ENCODE measurements at regions not wholly inside any gene's neighbourhood (a gene's known extent, or its start where the extent isn't known, plus 50 kb on each side); places are given as distances from the start of the nearest gene placed in this dataset.

GRCh38 chr20:11982289-11982954 is 64.7 kb downstream of the BTBD3 start:
- no peak for DNase-seq (ENCODE audit: low spot score in 2 of 2)
- H3K4me3 ChIP-seq (ENCODE audit: low read depth, poor library complexity, severe bottlenecking), result no peak overlapping the region
- intact Hi-C loops (cut with DNase I; ENCODE audit: low total_unique reads), result loop anchor here (10.0 kb wide), 1 partner anchor 1542 kb away; no protein-coding TSS in a partner anchor
- whole genome bisulfite sequencing, 2 donors, result 68 to 72% methylated on average over 4 of the region's 4 CpGs
- TF ChIP-seq, protein P1, sequence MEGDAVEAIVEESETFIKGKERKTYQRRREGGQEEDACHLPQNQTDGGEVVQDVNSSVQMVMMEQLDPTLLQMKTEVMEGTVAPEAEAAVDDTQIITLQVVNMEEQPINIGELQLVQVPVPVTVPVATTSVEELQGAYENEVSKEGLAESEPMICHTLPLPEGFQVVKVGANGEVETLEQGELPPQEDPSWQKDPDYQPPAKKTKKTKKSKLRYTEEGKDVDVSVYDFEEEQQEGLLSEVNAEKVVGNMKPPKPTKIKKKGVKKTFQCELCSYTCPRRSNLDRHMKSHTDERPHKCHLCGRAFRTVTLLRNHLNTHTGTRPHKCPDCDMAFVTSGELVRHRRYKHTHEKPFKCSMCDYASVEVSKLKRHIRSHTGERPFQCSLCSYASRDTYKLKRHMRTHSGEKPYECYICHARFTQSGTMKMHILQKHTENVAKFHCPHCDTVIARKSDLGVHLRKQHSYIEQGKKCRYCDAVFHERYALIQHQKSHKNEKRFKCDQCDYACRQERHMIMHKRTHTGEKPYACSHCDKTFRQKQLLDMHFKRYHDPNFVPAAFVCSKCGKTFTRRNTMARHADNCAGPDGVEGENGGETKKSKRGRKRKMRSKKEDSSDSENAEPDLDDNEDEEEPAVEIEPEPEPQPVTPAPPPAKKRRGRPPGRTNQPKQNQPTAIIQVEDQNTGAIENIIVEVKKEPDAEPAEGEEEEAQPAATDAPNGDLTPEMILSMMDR (IDR thresholded peaks at IDR 0.05), result no peak
- no peak for TF ChIP-seq POLR2A (IDR thresholded peaks at IDR 0.05)

DNA sequence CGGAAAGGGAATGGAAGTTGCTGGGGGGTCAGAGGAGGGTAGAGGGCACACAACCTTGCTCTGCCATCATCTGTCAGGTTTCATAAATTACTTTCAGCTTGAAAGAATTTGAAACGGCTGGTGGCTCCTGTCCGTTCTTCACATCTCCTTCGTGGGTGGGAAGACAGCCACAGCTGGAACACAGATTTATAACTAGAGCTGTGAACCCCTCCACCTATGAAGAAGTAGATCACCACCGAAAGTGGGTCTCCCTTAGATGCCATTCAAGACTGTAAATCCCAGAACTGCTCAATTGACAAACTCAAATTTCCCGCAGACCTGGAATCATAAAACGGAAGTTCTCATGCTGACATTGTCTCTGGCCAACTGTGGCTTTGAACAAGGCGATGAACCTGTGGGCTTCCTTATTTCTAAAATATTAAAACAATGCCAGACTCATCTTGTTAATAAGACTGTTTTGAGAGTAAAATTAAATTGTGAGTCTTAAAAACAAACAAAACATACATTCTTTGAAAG is 65.3 kb downstream of the BTBD3 start:
- DNase-seq (ENCODE audit: low spot score in 2 of 2), result no peak
- WGBS, 2 donors, result 58 to 60% methylated on average over 8 of the region's 8 CpGs
- H3K4me3 ChIP-seq (ENCODE audit: low read depth, poor library complexity, severe bottlenecking), result no peak overlapping the region
- TF ChIP-seq, protein P1 (IDR thresholded peaks at IDR 0.05), result no peak
- no peak for TF ChIP-seq POLR2A (IDR thresholded peaks at IDR 0.05)
- intact Hi-C loops (cut with DNase I; ENCODE audit: low total_unique reads), result loop anchor here (10.0 kb wide), 1 partner anchor 1542 kb away; no protein-coding TSS in a partner anchor

GRCh38 chr20:11986954-11987353 is 69.3 kb downstream of the BTBD3 start:
- no peak for DNase-seq (ENCODE audit: low spot score in 2 of 2)
- intact Hi-C loops (cut with DNase I; ENCODE audit: low total_unique reads), result loop anchor here (10.0 kb wide), 1 partner anchor 1538 kb away; no protein-coding TSS in a partner anchor

DNA sequence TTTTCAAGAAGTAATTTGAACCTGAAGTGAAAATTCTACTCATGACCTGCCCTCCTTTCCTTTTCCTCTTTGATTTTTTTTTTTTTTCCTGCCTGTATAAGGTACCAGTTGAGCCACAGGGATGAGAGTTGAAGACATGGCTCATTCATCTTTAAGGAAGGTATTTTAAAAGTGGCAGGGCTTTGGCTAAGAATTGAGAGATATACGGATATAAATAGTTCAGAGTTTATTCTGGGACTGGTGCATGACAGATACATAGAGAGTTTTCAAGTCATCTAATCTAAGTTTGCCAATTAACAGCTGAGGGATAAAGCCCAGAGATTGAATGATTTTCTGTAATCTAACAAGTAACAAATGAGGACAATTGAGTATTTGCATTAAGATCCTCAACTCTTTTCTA is 69.8 kb downstream of the BTBD3 start:
- DNase-seq (ENCODE audit: low spot score in 2 of 2), result no peak
- WGBS, 2 donors, result 74 to 79% methylated on average over 1 of the region's 1 CpG
- TF ChIP-seq, protein P1 (IDR thresholded peaks at IDR 0.05), result no peak
- no peak for TF ChIP-seq POLR2A (IDR thresholded peaks at IDR 0.05)
- no peak overlapping the region for H3K4me3 ChIP-seq (ENCODE audit: low read depth, poor library complexity, severe bottlenecking)
- intact Hi-C loops (cut with DNase I; ENCODE audit: low total_unique reads), result loop anchor here (10.0 kb wide), 1 partner anchor 1537 kb away; no protein-coding TSS in a partner anchor

More at GRCh38 chr20:11986954-11987353, 69.3 kb downstream of the BTBD3 start:
- no peak overlapping the region for H3K4me3 ChIP-seq (ENCODE audit: low read depth, poor library complexity, severe bottlenecking)
- TF ChIP-seq, protein P1 (IDR thresholded peaks at IDR 0.05), result no peak
- no peak for TF ChIP-seq POLR2A (IDR thresholded peaks at IDR 0.05)

- TF ChIP-seq, protein P1 (IDR thresholded peaks at IDR 0.05), result no peak
- TF ChIP-seq POLR2A (IDR thresholded peaks at IDR 0.05), result no peak
- 53 to 64% methylated on average over 7 of the region's 7 CpGs for WGBS, 2 donors
- DNase-seq (ENCODE audit: low spot score in 2 of 2), result no peak
- no peak overlapping the region for H3K4me3 ChIP-seq (ENCODE audit: low read depth, poor library complexity, severe bottlenecking)
- intact Hi-C loops (cut with DNase I; ENCODE audit: low total_unique reads), result loop anchor here (10.0 kb wide), 1 partner anchor 1536 kb away; no protein-coding TSS in a partner anchor
Observed at GRCh38 chr20:11989018-11989771, 71.5 kb downstream of the BTBD3 start.

Data from lower leg skin (tissue), 4 donors.